Body of pancreas (tissue), 4 donors: ENCODE measurements at regions not wholly inside any gene's neighbourhood (a gene's known extent, or its start where the extent isn't known, plus 50 kb on each side); places are given as distances from the start of the nearest gene placed in this dataset.

Experiments used
- POLR2A ChIP-seq, 3 donors: fragments of 450-650 bp; IDR thresholded peaks; one replicate each; pipeline ENCODE4 v1.6.1; 2016; ENCODE audit warnings: antibody characterized with exemption in 3 of 3, mild to moderate bottlenecking in 2 of 3
- TF ChIP-seq, protein P1 (sequence below), 7 experiments: fragments of 450-650 bp in 4 of 7; fragments of 200-600 bp in 3 of 7; sonication (generic) in 3 of 7; IDR thresholded peaks; one replicate each; pipeline ENCODE4 v1.5.1; 2016 to 2019; ENCODE audit warnings: antibody characterized with exemption in 7 of 7

DNA sequence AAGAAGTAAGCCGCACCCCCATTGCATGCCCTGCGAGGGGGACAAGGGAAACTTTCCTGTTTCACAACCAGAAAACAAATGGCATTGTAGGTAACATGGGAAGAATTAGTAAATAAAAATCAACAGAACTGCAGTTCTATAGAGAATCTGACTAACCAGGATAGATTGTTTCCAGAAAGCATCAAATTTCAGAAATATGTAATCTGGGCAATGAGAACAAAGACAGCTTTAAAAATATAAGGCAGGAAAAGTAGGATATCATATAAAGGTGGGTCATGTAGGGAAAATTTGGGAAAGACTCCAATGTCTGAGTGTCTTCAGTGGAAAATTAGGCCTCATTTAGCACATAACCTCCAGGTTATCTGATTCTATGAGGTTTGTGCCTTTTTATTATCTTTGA is 58.3 kb upstream of the RANBP6 start:
- TF ChIP-seq, protein P1, sequence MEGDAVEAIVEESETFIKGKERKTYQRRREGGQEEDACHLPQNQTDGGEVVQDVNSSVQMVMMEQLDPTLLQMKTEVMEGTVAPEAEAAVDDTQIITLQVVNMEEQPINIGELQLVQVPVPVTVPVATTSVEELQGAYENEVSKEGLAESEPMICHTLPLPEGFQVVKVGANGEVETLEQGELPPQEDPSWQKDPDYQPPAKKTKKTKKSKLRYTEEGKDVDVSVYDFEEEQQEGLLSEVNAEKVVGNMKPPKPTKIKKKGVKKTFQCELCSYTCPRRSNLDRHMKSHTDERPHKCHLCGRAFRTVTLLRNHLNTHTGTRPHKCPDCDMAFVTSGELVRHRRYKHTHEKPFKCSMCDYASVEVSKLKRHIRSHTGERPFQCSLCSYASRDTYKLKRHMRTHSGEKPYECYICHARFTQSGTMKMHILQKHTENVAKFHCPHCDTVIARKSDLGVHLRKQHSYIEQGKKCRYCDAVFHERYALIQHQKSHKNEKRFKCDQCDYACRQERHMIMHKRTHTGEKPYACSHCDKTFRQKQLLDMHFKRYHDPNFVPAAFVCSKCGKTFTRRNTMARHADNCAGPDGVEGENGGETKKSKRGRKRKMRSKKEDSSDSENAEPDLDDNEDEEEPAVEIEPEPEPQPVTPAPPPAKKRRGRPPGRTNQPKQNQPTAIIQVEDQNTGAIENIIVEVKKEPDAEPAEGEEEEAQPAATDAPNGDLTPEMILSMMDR (IDR thresholded peaks at IDR 0.05): no peak
- no peak for TF ChIP-seq POLR2A (IDR thresholded peaks at IDR 0.05)
